Natural killer cell (primary cell): ENCODE measurements at regions not wholly inside any gene's neighbourhood (a gene's known extent, or its start where the extent isn't known, plus 50 kb on each side); places are given as distances from the start of the nearest gene placed in this dataset.

ENCODE experiments used
- ATAC-seq, 3 donors: fragments of 150-1000 bp in 2 of 3; fragments of 200-7000 bp in 1 of 3; cut with Tn5 transposase; 1 replicate in 1 of 3; 2 replicates in 2 of 3; pipeline ENCODE4 v1.10.0; 2021; ENCODE audit warnings: mild to moderate bottlenecking in 2 of 3, moderate library complexity in 2 of 3
- DNase-seq, 2 donors: peaks; one replicate each; pipeline versions ENCODE4 v3.0.0 to v3.0.0-alpha.2; 2013 to 2021; ENCODE audit warnings: mixed read lengths in 1 of 2
- H3K27ac ChIP-seq: one replicate; pipeline ENCODE4 v1.5.1; 2013; ENCODE audit warnings: mild to moderate bottlenecking, low read length
- H3K27me3 ChIP-seq: one replicate; pipeline ENCODE4 v1.6.1; 2013; ENCODE audit warnings: low read length; ENCODE audit not compliant: control insufficient read depth, insufficient read depth
- H3K36me3 ChIP-seq: one replicate; pipeline ENCODE4 v1.6.1; 2013; ENCODE audit warnings: low read length; ENCODE audit not compliant: control insufficient read depth, insufficient read depth
- H3K4me1 ChIP-seq: one replicate; pipeline ENCODE4 v1.6.1; 2013; ENCODE audit warnings: low read length; ENCODE audit not compliant: control insufficient read depth, insufficient read depth
- H3K4me3 ChIP-seq: one replicate; pipeline ENCODE4 v1.5.1; 2013; ENCODE audit warnings: low read length
- H3K9me3 ChIP-seq: one replicate; pipeline ENCODE4 v1.6.1; 2013; ENCODE audit warnings: low read length; ENCODE audit not compliant: control insufficient read depth, insufficient read depth
- H3K27ac Mint-ChIP-seq, 2 donors: one replicate each; pipeline ENCODE4 v1.8.0; 2022; ENCODE audit warnings: mild to moderate bottlenecking in 2 of 2, mixed read lengths in 2 of 2, moderate library complexity in 1 of 2
- H3K27me3 Mint-ChIP-seq, 2 donors: one replicate each; pipeline ENCODE4 v1.8.0; 2022; ENCODE audit warnings: low read depth in 2 of 2, mixed read lengths in 2 of 2
- H3K36me3 Mint-ChIP-seq: one replicate; pipeline ENCODE4 v1.8.0; 2022; ENCODE audit warnings: mixed read lengths
- H3K4me1 Mint-ChIP-seq, 2 donors: one replicate each; pipeline ENCODE4 v1.8.0; 2022; ENCODE audit warnings: mixed read lengths in 2 of 2
- H3K4me3 Mint-ChIP-seq: one replicate; pipeline ENCODE4 v1.8.0; 2022; ENCODE audit warnings: mild to moderate bottlenecking, moderate library complexity, mixed read lengths
- H3K9me3 Mint-ChIP-seq, 2 donors: one replicate each; pipeline ENCODE4 v1.8.0; 2022; ENCODE audit warnings: mixed read lengths in 2 of 2
- WGBS: methylation state at CpG from one replicate; pipeline ENCODE4 v1.1.7; 2013; ENCODE audit warnings: missing lambda C conversion rate; ENCODE audit not compliant: insufficient coverage; 5-methylcytosine and 5-hydroxymethylcytosine counted together
- intact Hi-C: fragments of 100-400 bp; cut with micrococcal nuclease; formaldehyde crosslinking; loops from one replicate; pipeline ENCODE4 v1.14.2; 2022
- TF ChIP-seq, protein P1 (sequence below): fragments of 200-600 bp; IDR thresholded peaks from one replicate; pipeline ENCODE4 v1.8.0; 2022; ENCODE audit warnings: antibody characterized with exemption

DNA sequence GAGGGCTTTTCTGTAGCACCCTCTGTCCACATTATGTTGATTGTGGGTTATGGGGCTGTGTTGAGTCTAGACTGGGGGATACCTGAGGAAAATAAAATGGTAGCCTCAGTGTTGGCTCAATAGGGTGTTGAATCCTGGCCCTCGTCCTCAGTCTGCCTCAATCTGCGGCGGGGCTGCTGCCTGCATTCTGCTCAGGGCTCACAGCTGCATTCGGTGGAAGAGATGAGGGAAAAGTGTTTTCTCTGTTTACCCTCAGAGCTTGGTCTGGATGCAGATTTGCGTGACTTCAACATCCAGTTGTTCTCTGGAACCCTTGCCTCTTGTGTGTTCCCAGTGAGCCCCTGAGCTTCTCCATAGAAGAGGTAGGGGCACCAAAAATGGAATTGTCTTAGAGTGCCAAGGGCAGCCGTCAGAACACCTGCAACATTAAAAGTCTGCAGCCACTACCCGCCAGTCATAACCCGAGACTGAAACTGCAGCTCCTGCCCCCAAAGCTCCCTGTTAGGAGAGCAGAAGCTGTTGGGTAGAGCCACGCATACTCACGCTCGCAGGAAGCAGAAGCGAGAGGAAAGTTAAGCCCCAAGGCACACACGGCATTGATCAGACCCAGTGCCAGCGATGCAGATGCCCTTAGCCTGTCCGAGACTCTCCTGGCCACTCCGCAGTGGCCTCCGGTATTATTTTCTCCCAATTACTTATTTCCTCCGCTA lies 215.3 kb upstream of the C1orf174 start:
- Histone ChIP-seq H3K4me1 (no peaks in the 10 kb centered on the region), H3K27me3 (no peaks in the 10 kb centered on the region), H3K36me3 (no peaks in the 10 kb centered on the region), H3K9me3 (no peaks in the 10 kb centered on the region), H3K4me3 (no peak overlapping the region), H3K27ac (no peak overlapping the region)
- TF ChIP-seq, protein P1, sequence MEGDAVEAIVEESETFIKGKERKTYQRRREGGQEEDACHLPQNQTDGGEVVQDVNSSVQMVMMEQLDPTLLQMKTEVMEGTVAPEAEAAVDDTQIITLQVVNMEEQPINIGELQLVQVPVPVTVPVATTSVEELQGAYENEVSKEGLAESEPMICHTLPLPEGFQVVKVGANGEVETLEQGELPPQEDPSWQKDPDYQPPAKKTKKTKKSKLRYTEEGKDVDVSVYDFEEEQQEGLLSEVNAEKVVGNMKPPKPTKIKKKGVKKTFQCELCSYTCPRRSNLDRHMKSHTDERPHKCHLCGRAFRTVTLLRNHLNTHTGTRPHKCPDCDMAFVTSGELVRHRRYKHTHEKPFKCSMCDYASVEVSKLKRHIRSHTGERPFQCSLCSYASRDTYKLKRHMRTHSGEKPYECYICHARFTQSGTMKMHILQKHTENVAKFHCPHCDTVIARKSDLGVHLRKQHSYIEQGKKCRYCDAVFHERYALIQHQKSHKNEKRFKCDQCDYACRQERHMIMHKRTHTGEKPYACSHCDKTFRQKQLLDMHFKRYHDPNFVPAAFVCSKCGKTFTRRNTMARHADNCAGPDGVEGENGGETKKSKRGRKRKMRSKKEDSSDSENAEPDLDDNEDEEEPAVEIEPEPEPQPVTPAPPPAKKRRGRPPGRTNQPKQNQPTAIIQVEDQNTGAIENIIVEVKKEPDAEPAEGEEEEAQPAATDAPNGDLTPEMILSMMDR, result no peak
- H3K36me3 Mint-ChIP-seq, result no peaks in the 10 kb centered on the region
- no peak overlapping the region for H3K4me3 Mint-ChIP-seq
- intact Hi-C loops, result no loop called here
- no peaks in the 10 kb centered on the region for H3K9me3 Mint-ChIP-seq
- DNase-seq, result no peak
- ATAC-seq, result no peak
- H3K4me1 Mint-ChIP-seq, result no peaks in the 10 kb centered on the region
- H3K27ac Mint-ChIP-seq, result no peak overlapping the region
- 87% methylated on average over 18 of the region's 18 CpGs for WGBS
- H3K27me3 Mint-ChIP-seq, result peaks cover 0 to 6% of the 10 kb centered on the region in 2 donors

GRCh38 chr1:4117196-4117595 lies 217.1 kb upstream of the C1orf174 start:
- intact Hi-C loops, result no loop called here
- H3K27me3 ChIP-seq, result no peaks in the 10 kb centered on the region
- WGBS, result 86% methylated on average over 9 of the region's 9 CpGs
- Mint-ChIP-seq H3K9me3 (no peaks in the 10 kb centered on the region), H3K36me3 (no peaks in the 10 kb centered on the region), H3K4me1 (no peaks in the 10 kb centered on the region), H3K4me3 (no peak overlapping the region), H3K27me3 (peaks cover 0 to 6% of the 10 kb centered on the region in 2 donors), H3K27ac (no peak overlapping the region)
- ATAC-seq, result no peak
- H3K27ac ChIP-seq, result no peak overlapping the region
- DNase-seq, result no peak
- H3K9me3 ChIP-seq, result no peaks in the 10 kb centered on the region
- H3K4me3 ChIP-seq, result no peak overlapping the region
- TF ChIP-seq, protein P1, result no peak
- no peaks in the 10 kb centered on the region for H3K4me1 ChIP-seq
- no peaks in the 10 kb centered on the region for H3K36me3 ChIP-seq

DNA sequence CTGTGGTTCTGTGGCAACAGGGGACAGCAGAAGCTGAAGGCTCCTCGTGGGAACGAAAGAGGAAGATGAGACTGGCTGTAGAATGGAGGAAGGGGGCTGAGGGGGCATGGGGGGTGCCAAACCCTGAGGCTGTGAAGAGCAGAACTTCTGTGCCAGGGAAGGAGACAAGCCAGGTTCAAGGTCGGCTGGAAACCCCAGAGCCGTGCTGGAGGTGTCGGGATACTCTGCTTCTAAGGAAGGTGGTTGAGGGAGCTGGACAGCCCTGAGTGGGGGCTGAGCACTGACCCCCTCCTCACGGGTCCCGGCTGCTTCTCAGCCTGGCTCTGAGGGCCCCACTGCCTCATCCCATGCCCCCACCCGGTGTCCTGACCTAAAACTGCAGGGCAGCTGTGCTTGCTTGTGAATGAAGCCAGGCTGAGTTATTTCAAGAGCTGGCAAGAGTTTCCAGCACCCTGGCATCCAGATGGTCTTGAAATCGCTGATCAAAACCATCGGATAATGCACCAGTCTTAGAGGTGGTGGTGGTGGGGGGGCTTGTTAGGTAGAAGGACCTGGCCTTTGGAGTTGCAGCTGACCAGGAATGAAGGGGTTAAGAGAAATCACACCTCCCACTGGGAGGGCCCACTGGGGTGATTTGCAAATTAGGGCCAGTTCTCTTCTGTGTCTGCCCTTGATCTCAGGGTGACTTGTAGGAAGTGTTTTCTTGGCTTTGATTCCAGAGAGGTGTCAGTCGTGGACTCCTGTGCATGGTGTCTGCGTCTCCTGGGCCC lies 218.9 kb upstream of the C1orf174 start:
- H3K4me1 Mint-ChIP-seq, result no peaks in the 10 kb centered on the region
- no peak overlapping the region for H3K4me3 ChIP-seq
- no peaks in the 10 kb centered on the region for H3K27me3 ChIP-seq
- H3K9me3 Mint-ChIP-seq, result no peaks in the 10 kb centered on the region
- no peaks in the 10 kb centered on the region for H3K36me3 Mint-ChIP-seq
- WGBS, result 62% methylated on average over 12 of the region's 12 CpGs
- H3K27ac Mint-ChIP-seq, result no peak overlapping the region
- no peaks in the 10 kb centered on the region for H3K9me3 ChIP-seq
- intact Hi-C loops, result no loop called here
- ATAC-seq, result no peak
- H3K4me3 Mint-ChIP-seq, result no peak overlapping the region
- H3K4me1 ChIP-seq, result no peaks in the 10 kb centered on the region
- TF ChIP-seq, protein P1, result no peak
- no peak for DNase-seq
- H3K27ac ChIP-seq, result no peak overlapping the region
- H3K27me3 Mint-ChIP-seq, result peaks cover 0 to 6% of the 10 kb centered on the region in 2 donors
- no peaks in the 10 kb centered on the region for H3K36me3 ChIP-seq
